HS-27A (cell line): ENCODE measurements at regions not wholly inside any gene's neighbourhood (a gene's known extent, or its start where the extent isn't known, plus 50 kb on each side); places are given as distances from the start of the nearest gene placed in this dataset.
"Not testable (repeated sequence)": the region's sequence is repeated elsewhere in the genome, so short reads cannot be mapped to it uniquely, and the experiment has no call there.

Experiments used
- DNase-seq: peaks from one replicate; pipeline ENCODE4 v3.0.0-alpha.2; 2012; ENCODE audit warnings: low read depth, missing footprints

- DNase-seq, result no peak
Observed at GRCh38 chr22:22193923-22194322, 50.7 kb upstream of the VPREB1 start.

GRCh38 chr22:22193462-22193861, 51.1 kb upstream of the VPREB1 start:
- DNase-seq, result not testable (repeated sequence)

GRCh38 chr22:22193006-22193405, 51.6 kb upstream of the VPREB1 start:
- DNase-seq, result not testable (repeated sequence)

GRCh38 chr22:22189796-22190195, 54.8 kb upstream of the VPREB1 start:
- DNase-seq, result not testable (repeated sequence)

- not testable (repeated sequence) for DNase-seq
Observed at GRCh38 chr22:22187863-22188262, 56.7 kb upstream of the VPREB1 start.

- DNase-seq, result no peak
Observed at GRCh38 chr22:22187299-22187698, 57.3 kb upstream of the VPREB1 start.

- no peak for DNase-seq
Observed at GRCh38 chr22:22185844-22186499, 58.6 kb upstream of the VPREB1 start.

GRCh38 chr22:22185217-22185616, 59.4 kb upstream of the VPREB1 start:
- no peak for DNase-seq

- DNase-seq, result no peak
Observed at GRCh38 chr22:22184277-22184807, 60.2 kb upstream of the VPREB1 start.

- DNase-seq, result no peak
Observed at GRCh38 chr22:22182990-22183264, 61.7 kb upstream of the VPREB1 start.

GRCh38 chr22:22182218-22182989, 62.2 kb upstream of the VPREB1 start:
- DNase-seq, result no peak

- DNase-seq, result no peak
Observed at GRCh38 chr22:22181341-22181850, 63.2 kb upstream of the VPREB1 start.

- no peak for DNase-seq
Observed at GRCh38 chr22:22180738-22181285, 63.8 kb upstream of the VPREB1 start.

GRCh38 chr22:22179858-22180257, 64.7 kb upstream of the VPREB1 start:
- DNase-seq, result no peak

- no peak for DNase-seq
Observed at GRCh38 chr22:22178992-22179391, 65.6 kb upstream of the VPREB1 start.

- DNase-seq, result no peak
Observed at GRCh38 chr22:22178355-22178965, 66.1 kb upstream of the VPREB1 start.

- no peak for DNase-seq
Observed at GRCh38 chr22:22176929-22177616, 67.5 kb upstream of the VPREB1 start.

- DNase-seq, result not testable (repeated sequence)
Observed at GRCh38 chr22:22172896-22173628, 71.5 kb upstream of the VPREB1 start.

GRCh38 chr22:22171357-22172218, 73.0 kb upstream of the VPREB1 start:
- no peak for DNase-seq

GRCh38 chr22:22169923-22170322, 74.7 kb upstream of the VPREB1 start:
- DNase-seq, result no peak
